ENCODE measurements at regions not wholly inside any gene's neighbourhood (a gene's known extent, or its start where the extent isn't known, plus 50 kb on each side); places are given as distances from the start of the nearest gene placed in this dataset.

- no peak for DNase-seq (ENCODE audit: low read depth in 1 of 2, low spot score in 1 of 2)
- TF ChIP-seq CTCF (IDR thresholded peaks at IDR 0.05; ENCODE audit: insufficient read depth, low read length), result no peak
- no peak for TF ChIP-seq REST (IDR thresholded peaks at IDR 0.05; ENCODE audit: insufficient replicate concordance, low read depth)
- no peak for TF ChIP-seq SPI1 (IDR thresholded peaks at IDR 0.05; ENCODE audit: borderline replicate concordance, low read depth)
- no peak for TF ChIP-seq GABPA (IDR thresholded peaks at IDR 0.05; ENCODE audit: low read depth)
- TF ChIP-seq POLR2AphosphoS5 (IDR thresholded peaks at IDR 0.05; ENCODE audit: low read depth), result no peak
- Histone ChIP-seq H3K27ac (replicated peaks) (no peak overlapping the region), H3K27me3 (ENCODE audit: insufficient read depth, poor library complexity, severe bottlenecking) (no peaks in the 10 kb centered on the region), H3K4me3 (replicated peaks; ENCODE audit: insufficient read depth, low read length) (no peak overlapping the region)
Observed at GRCh38 chrX:45811326-45811725, 610.6 kb upstream of the DIPK2B start.

- Histone ChIP-seq H3K4me3 (replicated peaks; ENCODE audit: insufficient read depth, low read length) (no peak overlapping the region), H3K27ac (replicated peaks) (no peak overlapping the region), H3K27me3 (ENCODE audit: insufficient read depth, poor library complexity, severe bottlenecking) (no peaks in the 10 kb centered on the region)
- no peak for TF ChIP-seq CTCF (IDR thresholded peaks at IDR 0.05; ENCODE audit: insufficient read depth, low read length)
- TF ChIP-seq POLR2AphosphoS5 (IDR thresholded peaks at IDR 0.05; ENCODE audit: low read depth), result no peak
- no peak for TF ChIP-seq SPI1 (IDR thresholded peaks at IDR 0.05; ENCODE audit: borderline replicate concordance, low read depth)
- no peak for TF ChIP-seq GABPA (IDR thresholded peaks at IDR 0.05; ENCODE audit: low read depth)
- TF ChIP-seq REST (IDR thresholded peaks at IDR 0.05; ENCODE audit: insufficient replicate concordance, low read depth), result no peak
- no peak for DNase-seq (ENCODE audit: low read depth in 1 of 2, low spot score in 1 of 2)
Observed at GRCh38 chrX:45807572-45808425, 607.1 kb upstream of the DIPK2B start.

- Histone ChIP-seq H3K27ac (replicated peaks) (no peak overlapping the region; the same call in 1 of the 2 replicates), H3K27me3 (ENCODE audit: insufficient read depth, poor library complexity, severe bottlenecking) (no peaks in the 10 kb centered on the region), H3K4me3 (replicated peaks; ENCODE audit: insufficient read depth, low read length) (no peak overlapping the region)
- TF ChIP-seq REST (IDR thresholded peaks at IDR 0.05; ENCODE audit: insufficient replicate concordance, low read depth) (no peak), SPI1 (IDR thresholded peaks at IDR 0.05; ENCODE audit: borderline replicate concordance, low read depth) (no peak), GABPA (IDR thresholded peaks at IDR 0.05; ENCODE audit: low read depth) (no peak), POLR2AphosphoS5 (IDR thresholded peaks at IDR 0.05; ENCODE audit: low read depth) (no peak), CTCF (IDR thresholded peaks at IDR 0.05; ENCODE audit: insufficient read depth, low read length) (no peak)
- no peak for DNase-seq (ENCODE audit: low read depth in 1 of 2, low spot score in 1 of 2)
Observed at GRCh38 chrX:45806410-45807121, 605.9 kb upstream of the DIPK2B start.
